Glomerular visceral epithelial cell (primary cell): ENCODE measurements at regions not wholly inside any gene's neighbourhood (a gene's known extent, or its start where the extent isn't known, plus 50 kb on each side); places are given as distances from the start of the nearest gene placed in this dataset.

Experiments used
- DNase-seq: peaks from one replicate; pipeline ENCODE4 v3.0.0-alpha.2; 2016; ENCODE audit errors: extremely low spot score

DNA sequence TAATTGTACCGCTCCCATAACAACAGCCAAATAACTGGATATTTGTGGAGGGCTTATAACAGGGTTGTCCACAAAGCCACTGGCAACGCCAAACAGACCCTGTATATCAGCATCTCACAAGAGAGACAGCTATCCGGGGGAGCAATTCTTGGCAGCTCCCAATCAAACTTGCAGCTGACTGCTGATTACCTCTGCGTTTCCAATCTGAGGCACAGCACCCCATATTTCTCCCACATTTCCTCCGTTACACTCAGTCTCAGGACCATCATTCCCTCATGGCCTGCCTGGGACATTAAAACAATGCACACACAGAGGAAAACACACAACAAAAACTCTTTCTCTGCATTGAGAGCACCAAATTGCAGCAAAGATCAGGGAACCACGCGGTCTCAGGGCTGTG lies 67.8 kb upstream of the SDK1 start:
- no peak for DNase-seq

DNA sequence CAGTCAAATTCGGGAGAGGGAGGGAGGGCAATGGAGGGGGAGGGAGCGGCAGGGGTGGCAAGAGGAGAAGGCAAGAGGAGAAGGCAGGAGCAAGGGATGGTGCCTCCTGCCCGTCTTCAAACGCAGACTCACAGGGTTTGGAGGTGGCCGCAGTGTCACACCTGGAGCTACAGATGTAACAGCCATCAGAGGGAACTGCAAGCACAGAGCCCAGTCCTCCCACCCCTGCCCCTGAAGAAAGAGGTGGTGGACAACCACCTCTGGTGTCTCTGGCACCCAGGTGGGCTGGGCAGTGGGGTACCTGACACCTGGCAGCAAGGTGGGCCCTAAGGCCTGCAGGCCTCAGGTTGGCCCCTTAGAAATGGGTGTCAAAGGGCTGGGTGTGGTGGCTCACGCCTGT lies 67.0 kb upstream of the SDK1 start:
- no peak for DNase-seq

GRCh38 chr7:3234851-3235250 lies 66.2 kb upstream of the SDK1 start:
- no peak for DNase-seq

DNA sequence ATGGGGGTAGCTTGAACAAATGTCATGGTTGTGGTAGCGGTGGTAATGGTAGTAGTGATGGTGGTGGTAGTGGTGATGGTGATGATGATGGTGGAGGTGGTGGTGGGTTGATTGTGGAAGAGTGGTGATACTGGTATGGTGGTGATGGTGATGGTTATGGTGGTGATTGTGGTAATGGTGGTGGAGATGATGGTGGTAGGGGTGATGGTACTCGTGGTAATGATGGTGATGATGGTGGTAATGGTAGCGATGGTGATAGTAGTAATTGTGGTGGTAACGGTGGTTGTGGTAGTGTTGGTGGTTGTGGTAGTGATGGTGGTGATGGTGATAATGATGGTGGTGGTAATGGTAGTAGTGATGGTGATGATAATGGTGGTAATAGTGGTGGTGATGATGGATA lies 65.7 kb upstream of the SDK1 start:
- DNase-seq, result no peak

DNA sequence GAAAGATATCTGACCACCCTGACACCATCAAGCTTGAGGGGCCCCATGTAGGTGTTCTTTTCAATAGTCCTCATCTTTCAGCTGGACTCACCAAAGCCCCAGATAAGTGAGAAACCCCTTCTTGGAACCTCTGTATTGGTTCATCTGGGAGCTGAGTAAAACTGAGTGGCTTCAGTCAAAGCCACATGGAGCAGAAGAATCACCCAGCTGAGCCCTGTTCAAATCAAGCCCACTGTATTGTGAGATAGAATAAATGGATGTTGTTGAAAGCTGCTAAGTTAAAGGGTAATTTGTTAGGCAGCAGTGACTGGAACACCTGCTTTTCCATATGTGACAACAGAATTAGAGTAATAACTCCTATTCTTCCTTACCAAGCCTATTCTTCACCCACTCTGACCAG lies 64.8 kb upstream of the SDK1 start:
- DNase-seq, result no peak

DNA sequence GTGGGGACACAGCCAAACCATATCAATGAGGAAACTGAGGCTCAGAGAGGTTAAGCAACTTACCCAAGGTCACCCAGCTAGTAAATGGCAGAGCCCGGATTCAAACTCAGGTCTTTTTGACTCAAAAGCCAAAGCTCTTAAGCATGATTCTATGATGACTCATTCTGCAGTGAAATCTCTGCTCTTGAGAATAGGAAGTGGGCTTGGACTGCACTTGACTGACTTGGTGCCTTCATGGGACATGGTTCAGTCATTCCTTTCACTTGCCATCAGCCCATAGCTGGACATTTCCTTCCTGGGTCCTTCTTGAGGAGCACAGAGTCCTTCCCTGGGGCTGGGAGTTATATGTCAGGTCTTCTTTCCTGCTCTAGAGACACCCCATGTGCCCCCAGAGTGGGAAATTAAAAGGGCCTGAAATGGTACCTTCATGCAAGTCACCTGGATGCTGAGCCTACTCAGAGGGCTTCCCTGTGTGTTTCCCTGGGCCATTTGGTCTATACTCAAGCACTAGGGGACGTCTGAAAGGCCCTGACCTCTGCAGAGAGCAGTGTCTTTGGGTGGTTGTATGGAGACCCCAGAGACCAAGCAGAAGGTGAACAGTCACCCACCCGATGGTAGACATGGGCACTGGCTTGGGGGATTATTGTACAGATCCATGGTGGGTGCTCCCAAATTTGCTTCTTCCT lies 62.4 kb upstream of the SDK1 start:
- DNase-seq, result peak; percentile 45

- DNase-seq, result peak; percentile 76
These were observed 61.8 kb upstream of the SDK1 start for GRCh38 chr7:3239291-3239691.

GRCh38 chr7:3240826-3241430 lies 60.1 kb upstream of the SDK1 start:
- no peak for DNase-seq

DNA sequence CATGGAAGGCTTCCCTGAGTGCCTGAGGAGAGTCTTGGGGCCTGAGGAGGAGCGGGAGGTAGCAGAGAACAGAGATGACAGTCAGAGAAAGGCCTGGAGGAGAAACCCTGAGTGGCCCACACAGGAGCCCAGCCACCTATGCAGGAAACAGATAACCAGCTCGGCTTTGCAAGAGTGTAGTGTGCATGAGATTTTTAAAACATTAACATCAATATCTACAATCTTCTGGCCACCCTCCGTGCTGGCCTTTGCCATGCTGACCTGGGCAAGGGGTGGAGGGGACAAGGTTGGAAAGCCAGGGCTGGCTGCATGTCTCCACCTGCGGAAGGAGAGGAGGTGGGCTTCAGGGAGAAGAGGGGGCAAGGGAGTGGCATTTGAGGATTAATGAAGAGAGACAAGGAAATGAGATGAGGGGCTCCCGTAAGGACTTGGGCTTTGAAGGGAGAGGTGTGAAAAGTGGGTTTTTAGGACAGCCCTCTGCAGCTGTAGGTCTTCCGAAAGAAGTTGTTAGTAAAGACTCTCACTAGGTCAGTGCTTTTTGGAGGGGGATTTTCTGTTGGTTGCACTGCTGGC lies 59.3 kb upstream of the SDK1 start:
- no peak for DNase-seq

GRCh38 chr7:3242398-3242972 lies 58.6 kb upstream of the SDK1 start:
- no peak for DNase-seq

DNA sequence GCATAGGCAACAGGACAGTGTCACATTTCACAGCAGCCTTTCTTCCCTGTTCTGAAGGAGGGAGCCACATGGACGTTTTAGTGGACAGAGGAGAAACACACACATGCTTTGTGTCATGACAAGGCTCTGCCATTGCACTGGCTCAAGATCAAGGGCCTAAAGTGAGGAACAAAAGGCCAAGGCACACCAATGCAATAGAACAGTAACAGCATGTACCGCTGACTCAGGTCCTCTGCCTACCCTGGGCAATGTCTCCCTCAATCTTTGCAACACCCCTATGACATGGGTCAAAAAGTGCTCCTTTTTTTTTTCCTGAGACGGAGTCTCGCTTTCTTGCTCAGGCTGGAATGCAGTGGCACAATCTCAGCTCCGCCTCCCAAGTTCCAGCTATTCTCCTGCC lies 57.8 kb upstream of the SDK1 start:
- no peak for DNase-seq

DNA sequence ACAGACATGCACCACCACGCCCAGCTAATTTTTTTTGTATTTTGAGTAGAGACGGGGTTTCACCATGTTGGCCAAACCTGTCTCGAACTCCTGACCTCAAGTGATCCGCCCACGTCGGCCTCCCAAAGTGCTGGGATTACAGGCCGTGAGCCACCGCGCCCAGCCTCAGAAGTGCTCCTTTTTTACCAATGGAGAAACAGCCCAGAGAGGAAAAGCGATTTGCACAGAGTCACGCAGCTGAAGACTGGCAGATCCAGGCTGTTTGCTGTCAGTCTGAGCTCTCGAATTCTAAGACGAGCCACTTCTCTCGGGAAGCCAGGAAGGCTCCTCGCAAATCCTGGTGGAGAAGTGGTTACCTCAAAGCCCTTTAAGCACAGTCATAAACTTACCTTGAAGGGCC lies 57.4 kb upstream of the SDK1 start:
- DNase-seq, result no peak

- peak; percentile 48 for DNase-seq
These were observed 56.7 kb upstream of the SDK1 start for GRCh38 chr7:3244241-3244814.

DNA sequence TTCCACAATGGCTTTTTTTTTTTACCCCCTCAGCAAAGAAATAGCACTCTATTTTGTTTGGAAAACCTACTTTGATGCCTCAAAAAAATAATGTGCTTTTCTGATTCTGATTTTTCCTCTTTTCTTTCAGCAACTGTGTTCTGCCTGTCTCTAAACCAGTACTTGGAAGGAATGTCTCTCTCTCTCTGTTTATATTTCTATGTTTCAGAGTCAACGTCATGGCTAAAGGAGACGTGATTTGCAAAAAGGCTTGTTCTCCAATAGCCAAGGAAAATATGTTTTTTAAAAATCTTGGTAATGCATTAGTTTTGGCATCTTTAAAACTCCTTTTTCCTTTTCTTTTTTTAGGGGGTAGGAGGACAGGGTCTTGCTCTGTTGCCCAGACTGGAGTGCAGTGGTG lies 56.0 kb upstream of the SDK1 start:
- DNase-seq, result no peak

- DNase-seq, result no peak
These were observed 55.3 kb upstream of the SDK1 start for GRCh38 chr7:3245721-3246120.

GRCh38 chr7:3246127-3246526 lies 54.9 kb upstream of the SDK1 start:
- DNase-seq, result no peak

DNA sequence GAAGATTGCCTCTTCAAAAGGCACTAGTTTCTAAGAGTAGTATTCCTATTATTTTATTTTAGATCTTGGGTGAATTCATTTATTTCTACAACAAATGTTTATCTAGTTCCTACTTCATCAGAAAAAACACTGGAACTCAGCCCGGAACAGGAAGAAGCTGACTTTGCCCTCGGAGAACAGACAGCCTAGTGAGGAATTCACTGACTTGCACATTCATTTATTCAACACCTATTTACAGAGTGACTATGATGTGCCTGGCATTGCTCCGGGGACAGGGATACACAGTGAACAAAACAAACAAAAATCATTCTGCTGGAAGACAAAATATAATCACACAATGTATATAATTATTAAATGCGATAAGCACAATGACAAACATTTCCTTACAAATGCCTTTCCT lies 54.4 kb upstream of the SDK1 start:
- no peak for DNase-seq

- no peak for DNase-seq
These were observed 50.3 kb upstream of the SDK1 start for GRCh38 chr7:3250725-3251124.
